ENCODE measurements at regions not wholly inside any gene's neighbourhood (a gene's known extent, or its start where the extent isn't known, plus 50 kb on each side); places are given as distances from the start of the nearest gene placed in this dataset.

GRCh38 chr11:70538641-70539359 lies 140.5 kb downstream of the CTTN start:
- H3K27me3 ChIP-seq (ENCODE audit: insufficient read depth): no peaks in the 10 kb centered on the region
- H3K4me1 ChIP-seq (ENCODE audit: insufficient read depth): no peaks in the 10 kb centered on the region
- no peak overlapping the region for H3K4me2 ChIP-seq
- no peaks in the 10 kb centered on the region for H3F3A ChIP-seq (replicated peaks; ENCODE audit: low read depth)
- DNase-seq (ENCODE audit: low spot score) (no peak), ATAC-seq (no peak; the same call in 2 of the 3 replicates)
- no peak for TF ChIP-seq EZH2phosphoT487 (IDR thresholded peaks at IDR 0.05; ENCODE audit: unreplicated experiment)
- no peak for TF ChIP-seq ZNF462 (CRISPR knock-in tag; IDR thresholded peaks at IDR 0.05)
- no peaks in the 10 kb centered on the region for H3K36me3 ChIP-seq (ENCODE audit: insufficient read depth)
- no peak overlapping the region for H3K27ac ChIP-seq (ENCODE audit: low read depth)
- H3K4me3 ChIP-seq: no peak overlapping the region
- Mint-ChIP-seq H3K4me3 (no peak overlapping the region), H3K9me3 (peaks cover 7% of the 10 kb centered on the region; the same call in 2 of the 3 replicates), H3K4me1 (peaks cover 8% of the 10 kb centered on the region), H3K27ac (no peak overlapping the region), H3K27me3 (ENCODE audit: insufficient read depth, low read depth, poor library complexity) (peaks cover 19% of the 10 kb centered on the region), H3K36me3 (ENCODE audit: low read depth) (peaks cover 10% of the 10 kb centered on the region)
- H3K79me2 ChIP-seq (replicated peaks; ENCODE audit: insufficient read depth): 0 out of 2 replicates have a peak, but pooled peaks cover 4% of the 10 kb centered on the region
- H4K20me1 ChIP-seq (replicated peaks; ENCODE audit: insufficient read depth): no peaks in the 10 kb centered on the region; the same call in 1 of the 2 replicates
- no peaks in the 10 kb centered on the region for H3K9me2 ChIP-seq (ENCODE audit: insufficient read depth)
- no peak overlapping the region for H2AFZ ChIP-seq

GRCh38 chr11:70539360-70540095 lies 141.2 kb downstream of the CTTN start:
- DNase-seq (ENCODE audit: low spot score) (no peak), ATAC-seq (no peak)
- H3K4me1 Mint-ChIP-seq: peaks cover 8% of the 10 kb centered on the region
- H3K9me3 Mint-ChIP-seq: peaks cover 7% of the 10 kb centered on the region; the same call in 2 of the 3 replicates
- no peaks in the 10 kb centered on the region for H3F3A ChIP-seq (replicated peaks; ENCODE audit: low read depth)
- no peak overlapping the region for H3K4me3 ChIP-seq
- no peak overlapping the region for H3K4me3 Mint-ChIP-seq
- H3K27ac Mint-ChIP-seq: no peak overlapping the region
- no peak overlapping the region for H3K27ac ChIP-seq (ENCODE audit: low read depth)
- H3K36me3 Mint-ChIP-seq (ENCODE audit: low read depth): peaks cover 9% of the 10 kb centered on the region
- 0 out of 2 replicates have a peak, but pooled peaks cover 4% of the 10 kb centered on the region for H3K79me2 ChIP-seq (replicated peaks; ENCODE audit: insufficient read depth)
- no peak overlapping the region for H3K4me2 ChIP-seq
- no peaks in the 10 kb centered on the region for H3K4me1 ChIP-seq (ENCODE audit: insufficient read depth)
- H4K20me1 ChIP-seq (replicated peaks; ENCODE audit: insufficient read depth): no peaks in the 10 kb centered on the region; the same call in 1 of the 2 replicates
- no peaks in the 10 kb centered on the region for H3K9me2 ChIP-seq (ENCODE audit: insufficient read depth)
- no peak overlapping the region for H2AFZ ChIP-seq
- H3K36me3 ChIP-seq (ENCODE audit: insufficient read depth): no peaks in the 10 kb centered on the region
- no peaks in the 10 kb centered on the region for H3K27me3 ChIP-seq (ENCODE audit: insufficient read depth)
- peaks cover 21% of the 10 kb centered on the region for H3K27me3 Mint-ChIP-seq (ENCODE audit: insufficient read depth, low read depth, poor library complexity)
- TF ChIP-seq STAT1 (IDR thresholded peaks at IDR 0.05; ENCODE audit: unreplicated experiment): no peak
- TF ChIP-seq REST (IDR thresholded peaks at IDR 0.05; ENCODE audit: unreplicated experiment): no peak
- no peak for TF ChIP-seq NANOG (IDR thresholded peaks at IDR 0.05; ENCODE audit: borderline replicate concordance)
- TF ChIP-seq POLR2AphosphoS5 (IDR thresholded peaks at IDR 0.05; ENCODE audit: low read depth): no peak
- no peak for TF ChIP-seq CTCF (conservative IDR thresholded peaks at IDR 0.05; ENCODE audit: low read depth in 2 of 2)
- TF ChIP-seq EZH2 (IDR thresholded peaks at IDR 0.05; ENCODE audit: low read depth, unreplicated experiment): no peak

All from GM23338 (cell line).